Esophagus muscularis mucosa (tissue), 4 donors: ENCODE measurements at regions not wholly inside any gene's neighbourhood (a gene's known extent, or its start where the extent isn't known, plus 50 kb on each side); places are given as distances from the start of the nearest gene placed in this dataset.

Source experiments
- EP300 ChIP-seq: sonication (generic); formaldehyde crosslinking; IDR thresholded peaks from one replicate; pipeline ENCODE4 v1.6.1; 2017; ENCODE audit warnings: antibody characterized with exemption
- POLR2A ChIP-seq: fragments of 450-650 bp; IDR thresholded peaks from one replicate; pipeline ENCODE4 v1.6.1; 2017; ENCODE audit warnings: antibody characterized with exemption, moderate library complexity, mild to moderate bottlenecking, low read depth
- POLR2AphosphoS5 ChIP-seq, 2 donors: sonication (generic); formaldehyde crosslinking; IDR thresholded peaks; one replicate each; pipeline ENCODE4 v1.6.1; 2017; ENCODE audit warnings: antibody characterized with exemption in 2 of 2
- TF ChIP-seq, protein P1 (sequence below), 3 experiments: fragments of 200-600 bp in 2 of 3; fragments of 450-650 bp in 1 of 3; sonication (generic) in 2 of 3; IDR thresholded peaks; one replicate each; pipeline ENCODE4 v1.5.1; 2017 to 2019; ENCODE audit warnings: antibody characterized with exemption in 3 of 3, mild to moderate bottlenecking in 2 of 3, moderate library complexity in 1 of 3

DNA sequence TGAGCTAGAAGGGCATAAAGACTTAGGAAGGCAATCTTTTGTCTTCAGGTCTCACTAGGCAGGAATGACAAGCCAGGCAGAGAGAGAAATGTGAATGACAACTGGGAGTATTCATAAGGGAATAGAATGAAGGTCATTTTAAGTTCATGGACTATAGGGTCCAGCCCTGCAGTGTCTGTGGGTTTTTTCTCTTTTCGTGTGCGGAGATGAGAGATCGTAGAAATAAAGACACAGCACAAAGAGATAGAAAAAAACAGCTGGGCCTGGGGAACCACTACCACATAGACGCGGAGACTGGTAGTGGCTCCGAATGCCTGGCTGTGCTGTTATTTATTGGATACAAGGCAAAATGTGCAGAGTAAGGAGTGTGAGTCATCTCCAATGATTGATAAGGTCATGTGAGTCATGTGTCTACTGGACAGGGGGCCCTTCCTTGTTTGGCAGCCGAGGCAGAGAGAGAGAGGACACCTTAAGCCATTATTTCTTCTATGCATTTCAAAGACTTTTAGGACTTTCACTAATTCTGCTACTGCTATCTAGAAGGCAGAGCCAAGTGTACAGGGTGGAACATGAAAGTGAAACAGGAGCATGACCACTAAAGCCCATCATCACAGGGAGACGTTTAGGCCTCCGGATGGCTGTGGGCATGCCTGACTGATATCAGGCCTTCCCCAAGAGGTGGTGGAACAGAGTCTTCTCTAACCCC is 921.8 kb upstream of the PCDH10 start:
- TF ChIP-seq EP300: no peak
- TF ChIP-seq POLR2A: no peak
- no peak for TF ChIP-seq POLR2AphosphoS5 (IDR thresholded peaks at IDR 0.05)
- TF ChIP-seq, protein P1, sequence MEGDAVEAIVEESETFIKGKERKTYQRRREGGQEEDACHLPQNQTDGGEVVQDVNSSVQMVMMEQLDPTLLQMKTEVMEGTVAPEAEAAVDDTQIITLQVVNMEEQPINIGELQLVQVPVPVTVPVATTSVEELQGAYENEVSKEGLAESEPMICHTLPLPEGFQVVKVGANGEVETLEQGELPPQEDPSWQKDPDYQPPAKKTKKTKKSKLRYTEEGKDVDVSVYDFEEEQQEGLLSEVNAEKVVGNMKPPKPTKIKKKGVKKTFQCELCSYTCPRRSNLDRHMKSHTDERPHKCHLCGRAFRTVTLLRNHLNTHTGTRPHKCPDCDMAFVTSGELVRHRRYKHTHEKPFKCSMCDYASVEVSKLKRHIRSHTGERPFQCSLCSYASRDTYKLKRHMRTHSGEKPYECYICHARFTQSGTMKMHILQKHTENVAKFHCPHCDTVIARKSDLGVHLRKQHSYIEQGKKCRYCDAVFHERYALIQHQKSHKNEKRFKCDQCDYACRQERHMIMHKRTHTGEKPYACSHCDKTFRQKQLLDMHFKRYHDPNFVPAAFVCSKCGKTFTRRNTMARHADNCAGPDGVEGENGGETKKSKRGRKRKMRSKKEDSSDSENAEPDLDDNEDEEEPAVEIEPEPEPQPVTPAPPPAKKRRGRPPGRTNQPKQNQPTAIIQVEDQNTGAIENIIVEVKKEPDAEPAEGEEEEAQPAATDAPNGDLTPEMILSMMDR (IDR thresholded peaks at IDR 0.05): no peak
